ENCODE measurements at regions not wholly inside any gene's neighbourhood (a gene's known extent, or its start where the extent isn't known, plus 50 kb on each side); places are given as distances from the start of the nearest gene placed in this dataset.

DNA sequence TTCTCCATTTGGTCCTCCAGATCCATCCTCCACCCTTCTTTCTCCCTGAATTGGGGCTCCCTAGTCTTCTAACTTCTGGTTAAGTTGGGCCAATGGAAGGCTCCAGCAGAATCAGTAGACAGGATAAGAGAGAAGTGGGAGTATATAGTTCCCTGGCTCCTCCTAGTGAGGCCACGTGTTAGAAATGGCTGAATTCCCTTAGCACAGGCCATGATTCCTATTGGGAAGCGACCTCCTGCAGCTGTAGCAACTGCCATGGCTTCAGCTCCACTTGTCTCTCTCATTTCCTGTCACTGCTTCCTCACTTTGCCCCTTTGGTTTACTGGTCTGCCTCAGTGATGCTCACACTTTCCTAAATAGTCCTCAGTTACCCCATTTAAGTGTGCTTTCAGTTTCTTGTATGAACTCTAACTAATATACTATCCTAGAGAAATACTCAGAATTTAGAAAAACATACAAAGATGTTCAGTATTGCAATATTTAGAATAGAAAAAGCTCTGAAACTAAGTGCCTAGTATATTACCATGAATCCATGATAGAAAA is 104.8 kb upstream of the SMARCA2 start:
- no peaks in the 10 kb centered on the region for H3K4me1 ChIP-seq
- TF ChIP-seq, protein P1, sequence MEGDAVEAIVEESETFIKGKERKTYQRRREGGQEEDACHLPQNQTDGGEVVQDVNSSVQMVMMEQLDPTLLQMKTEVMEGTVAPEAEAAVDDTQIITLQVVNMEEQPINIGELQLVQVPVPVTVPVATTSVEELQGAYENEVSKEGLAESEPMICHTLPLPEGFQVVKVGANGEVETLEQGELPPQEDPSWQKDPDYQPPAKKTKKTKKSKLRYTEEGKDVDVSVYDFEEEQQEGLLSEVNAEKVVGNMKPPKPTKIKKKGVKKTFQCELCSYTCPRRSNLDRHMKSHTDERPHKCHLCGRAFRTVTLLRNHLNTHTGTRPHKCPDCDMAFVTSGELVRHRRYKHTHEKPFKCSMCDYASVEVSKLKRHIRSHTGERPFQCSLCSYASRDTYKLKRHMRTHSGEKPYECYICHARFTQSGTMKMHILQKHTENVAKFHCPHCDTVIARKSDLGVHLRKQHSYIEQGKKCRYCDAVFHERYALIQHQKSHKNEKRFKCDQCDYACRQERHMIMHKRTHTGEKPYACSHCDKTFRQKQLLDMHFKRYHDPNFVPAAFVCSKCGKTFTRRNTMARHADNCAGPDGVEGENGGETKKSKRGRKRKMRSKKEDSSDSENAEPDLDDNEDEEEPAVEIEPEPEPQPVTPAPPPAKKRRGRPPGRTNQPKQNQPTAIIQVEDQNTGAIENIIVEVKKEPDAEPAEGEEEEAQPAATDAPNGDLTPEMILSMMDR (IDR thresholded peaks at IDR 0.05), result no peak
- no peaks in the 10 kb centered on the region for H3K27me3 ChIP-seq
- no peak overlapping the region for H3K4me3 ChIP-seq
- DNase-seq, result no peak
- intact Hi-C loops (cut with DNase I; ENCODE audit: low total_unique reads), result no loop called here
- H3K9me3 ChIP-seq, result no peaks in the 10 kb centered on the region
- no peaks in the 10 kb centered on the region for H3K36me3 ChIP-seq
- no peak overlapping the region for H3K27ac ChIP-seq

DNA sequence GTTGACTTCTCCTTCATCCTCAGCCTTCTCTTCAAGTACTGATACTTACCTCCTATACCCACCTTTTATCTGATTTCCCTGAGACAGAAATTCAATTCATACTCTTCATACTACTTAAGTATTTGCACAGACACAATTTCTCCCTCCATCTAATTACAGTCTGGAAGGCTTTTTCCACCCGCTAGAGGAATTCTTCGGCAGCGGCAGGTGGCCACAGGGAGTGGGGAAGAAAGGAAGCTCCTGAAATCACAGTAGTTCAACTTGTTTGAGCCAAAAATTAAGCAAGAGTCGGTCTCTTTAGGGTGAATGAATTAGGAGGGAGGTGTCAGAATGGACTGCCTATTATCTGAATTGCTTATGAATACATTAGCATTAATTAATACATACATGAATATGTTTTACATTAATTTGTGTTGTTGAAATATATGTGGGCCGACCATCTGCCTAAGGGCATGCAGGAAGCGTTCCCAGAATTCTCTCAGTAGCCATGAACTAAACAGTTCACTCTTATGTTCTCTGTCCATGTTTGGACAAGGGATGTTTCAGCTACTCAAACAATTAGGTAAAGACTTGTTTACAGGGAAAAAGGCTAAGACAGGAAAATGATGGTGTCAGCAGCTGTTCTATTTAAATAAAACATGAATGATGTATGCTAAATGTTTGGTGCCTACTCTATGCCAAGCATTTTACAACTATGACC is 101.4 kb upstream of the SMARCA2 start:
- no peak for DNase-seq
- Histone ChIP-seq H3K4me1 (no peaks in the 10 kb centered on the region), H3K27ac (no peak overlapping the region), H3K4me3 (no peak overlapping the region), H3K36me3 (no peaks in the 10 kb centered on the region), H3K9me3 (no peaks in the 10 kb centered on the region), H3K27me3 (peaks cover 0 to 4% of the 10 kb centered on the region in 2 donors)
- TF ChIP-seq, protein P1 (IDR thresholded peaks at IDR 0.05), result no peak
- intact Hi-C loops (cut with DNase I; ENCODE audit: low total_unique reads), result no loop called here

DNA sequence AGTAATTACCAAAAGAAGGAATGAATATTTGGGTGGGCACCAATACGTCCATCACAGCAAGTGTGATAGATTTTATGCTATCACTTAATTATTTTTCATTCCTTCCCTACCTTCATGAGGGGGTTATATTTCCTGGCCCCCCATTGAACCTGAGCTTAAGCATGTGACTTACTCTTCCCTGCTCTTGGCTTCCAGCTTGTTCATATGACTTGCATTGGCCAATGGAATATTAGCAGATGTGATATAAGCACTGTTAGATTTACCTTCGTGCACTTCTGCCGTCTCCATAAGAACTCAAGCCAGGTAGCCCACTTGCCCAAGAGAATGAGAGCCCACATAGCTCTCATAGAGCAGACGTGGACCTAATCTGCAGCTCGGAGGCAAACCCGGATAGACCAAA is 99.1 kb upstream of the SMARCA2 start:
- peaks cover 0 to 11% of the 10 kb centered on the region in 2 donors for H3K27me3 ChIP-seq
- intact Hi-C loops (cut with DNase I; ENCODE audit: low total_unique reads), result no loop called here
- no peak for DNase-seq
- H3K4me3 ChIP-seq, result peak overlapping the region in 1 of 2 donors; percentile 18
- H3K4me1 ChIP-seq, result no peaks in the 10 kb centered on the region
- TF ChIP-seq, protein P1 (IDR thresholded peaks at IDR 0.05), result no peak
- H3K36me3 ChIP-seq, result no peaks in the 10 kb centered on the region
- no peak overlapping the region for H3K27ac ChIP-seq
- H3K9me3 ChIP-seq, result no peaks in the 10 kb centered on the region

DNA sequence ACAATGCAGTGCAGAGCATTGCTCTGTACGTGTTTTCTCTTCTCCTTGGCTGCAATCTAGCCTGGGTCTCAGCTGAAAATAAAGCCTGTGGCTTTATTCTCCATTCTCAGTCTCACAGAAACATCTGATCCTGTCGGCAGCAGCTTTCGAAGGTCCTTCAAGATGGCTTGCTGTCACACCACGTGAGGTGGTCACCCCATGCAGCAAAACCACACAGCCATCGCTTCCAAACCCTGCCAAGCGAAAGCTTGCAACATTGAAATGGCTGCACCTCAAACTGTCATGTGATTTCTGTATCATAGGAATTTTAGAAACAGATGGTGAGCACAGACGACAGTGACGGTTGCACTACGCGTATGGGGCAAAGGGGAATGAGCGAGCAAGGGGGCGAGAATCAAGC is 98.5 kb upstream of the SMARCA2 start:
- no peaks in the 10 kb centered on the region for H3K36me3 ChIP-seq
- no peaks in the 10 kb centered on the region for H3K9me3 ChIP-seq
- peaks cover 0 to 15% of the 10 kb centered on the region in 2 donors for H3K27me3 ChIP-seq
- no peak overlapping the region for H3K4me3 ChIP-seq
- TF ChIP-seq, protein P1 (IDR thresholded peaks at IDR 0.05), result no peak
- DNase-seq, result no peak
- intact Hi-C loops (cut with DNase I; ENCODE audit: low total_unique reads), result no loop called here
- no peaks in the 10 kb centered on the region for H3K4me1 ChIP-seq
- no peak overlapping the region for H3K27ac ChIP-seq

DNA sequence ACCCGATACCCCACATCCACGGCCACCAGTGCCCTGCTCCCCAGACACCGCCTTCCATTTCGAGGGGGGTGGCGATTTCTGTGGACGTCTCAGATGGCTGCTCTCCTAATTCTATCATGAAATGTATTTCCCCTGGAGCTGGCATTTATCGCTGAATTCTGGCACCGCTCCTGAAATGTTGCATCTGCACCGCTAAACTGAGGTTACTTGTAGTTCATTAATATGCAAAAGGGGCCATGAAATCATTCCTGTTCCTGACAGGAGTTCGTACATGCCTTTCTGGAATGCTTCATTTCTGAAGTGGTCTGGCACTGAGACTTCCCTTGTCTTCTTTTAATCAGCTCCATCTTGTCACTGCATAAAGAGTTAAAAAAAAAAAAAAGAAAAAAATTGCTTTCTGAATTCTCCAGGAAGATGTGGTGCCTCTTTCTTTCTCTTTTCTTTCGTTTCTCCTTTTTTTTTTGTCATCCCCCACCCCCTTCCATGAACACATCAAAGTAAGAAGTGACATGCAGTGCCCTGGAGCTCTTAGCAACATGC is 97.7 kb upstream of the SMARCA2 start:
- no peak overlapping the region for H3K4me3 ChIP-seq
- no peaks in the 10 kb centered on the region for H3K9me3 ChIP-seq
- DNase-seq, result no peak
- no peaks in the 10 kb centered on the region for H3K36me3 ChIP-seq
- TF ChIP-seq, protein P1 (IDR thresholded peaks at IDR 0.05), result no peak
- H3K27me3 ChIP-seq, result peaks cover 0 to 15% of the 10 kb centered on the region in 2 donors
- no peaks in the 10 kb centered on the region for H3K4me1 ChIP-seq
- H3K27ac ChIP-seq, result no peak overlapping the region
- intact Hi-C loops (cut with DNase I; ENCODE audit: low total_unique reads), result no loop called here
